ENCODE measurements at regions not wholly inside any gene's neighbourhood (a gene's known extent, or its start where the extent isn't known, plus 50 kb on each side); places are given as distances from the start of the nearest gene placed in this dataset.

- Histone ChIP-seq H3K4me2 (no peak overlapping the region), H3K9me2 (no peaks in the 10 kb centered on the region), H3K4me1 (ENCODE audit: control insufficient read depth in 1 of 2, insufficient read depth in 2 of 2, low read depth in 1 of 2, low read length in 1 of 2) (peaks cover 0 to 2% of the 10 kb centered on the region in 2 experiments; a peak in 2 of 4 replicates), H3K36me3 (replicated peaks in 1 of 2; ENCODE audit: control insufficient read depth in 1 of 2, insufficient read depth in 2 of 2, low read length in 1 of 2) (no peaks in the 10 kb centered on the region), H3K79me2 (ENCODE audit: insufficient read depth) (no peaks in the 10 kb centered on the region), H3K27me3 (ENCODE audit: insufficient read depth) (no peaks in the 10 kb centered on the region; the same call in 1 of the 2 replicates), H3F3A (replicated peaks; ENCODE audit: insufficient read depth) (no peaks in the 10 kb centered on the region), H3K4me3 (ENCODE audit: low read depth in 2 of 2, low read length in 1 of 2) (no peak overlapping the region), H3K9ac (no peak overlapping the region), H3K9me3 (no peaks in the 10 kb centered on the region), H3K27ac (ENCODE audit: low read depth in 2 of 2, low read length in 1 of 2) (no peak overlapping the region), H2AFZ (ENCODE audit: low read depth) (no peak overlapping the region), H4K20me1 (ENCODE audit: insufficient read depth) (no peaks in the 10 kb centered on the region)
- POLR2A ChIA-PET: interaction anchor here (0.6 kb wide), 1 partner anchor 138 kb away, joined by 3 read pairs; no protein-coding TSS in a partner anchor
- WGBS (ENCODE audit: low lambda C conversion rate): 63% methylated on average over 13 of the region's 13 CpGs
- no peak for DNase-seq
- CTCF ChIA-PET: no interaction called here
- TF ChIP-seq RAD21 (IDR thresholded peaks at IDR 0.05; ENCODE audit: low read length) (no peak), FOXJ3 (CRISPR knock-in tag; IDR thresholded peaks at IDR 0.05) (no peak), EP300 (IDR thresholded peaks at IDR 0.05; ENCODE audit: borderline replicate concordance in 1 of 2, low read depth in 1 of 2, low read length in 1 of 2) (no peak), ELF1 (IDR thresholded peaks at IDR 0.05) (no peak), CTCF (IDR thresholded peaks at IDR 0.05) (no peak)
Measured at GRCh38 chr11:32229576-32230240, 138.8 kb downstream of the RCN1 start.

- no peaks in the 10 kb centered on the region; a peak in 1 of 4 replicates for H3K4me1 ChIP-seq (ENCODE audit: control insufficient read depth in 1 of 2, insufficient read depth in 2 of 2, low read depth in 1 of 2, low read length in 1 of 2)
Measured at GRCh38 chr11:32231909-32232493, 141.1 kb downstream of the RCN1 start.

More at GRCh38 chr11:32231909-32232493, 141.1 kb downstream of the RCN1 start:
- POLR2A ChIA-PET: no interaction called here
- Histone ChIP-seq H3K27ac (ENCODE audit: low read depth in 2 of 2, low read length in 1 of 2) (no peak overlapping the region), H3K36me3 (replicated peaks in 1 of 2; ENCODE audit: control insufficient read depth in 1 of 2, insufficient read depth in 2 of 2, low read length in 1 of 2) (no peaks in the 10 kb centered on the region), H3K9ac (no peak overlapping the region), H3K9me3 (no peaks in the 10 kb centered on the region), H3F3A (replicated peaks; ENCODE audit: insufficient read depth) (no peaks in the 10 kb centered on the region), H2AFZ (ENCODE audit: low read depth) (no peak overlapping the region), H3K4me2 (no peak overlapping the region), H3K27me3 (ENCODE audit: insufficient read depth) (peaks cover 5% of the 10 kb centered on the region; the same call in 1 of the 2 replicates), H3K9me2 (no peaks in the 10 kb centered on the region), H3K79me2 (ENCODE audit: insufficient read depth) (no peaks in the 10 kb centered on the region), H3K4me3 (ENCODE audit: low read depth in 2 of 2, low read length in 1 of 2) (no peak overlapping the region; a peak in 1 of 4 replicates), H4K20me1 (ENCODE audit: insufficient read depth) (no peaks in the 10 kb centered on the region)
- 11% methylated on average over 3 of the region's 3 CpGs for WGBS (ENCODE audit: low lambda C conversion rate)
- CTCF ChIA-PET: interaction anchor here (0.6 to 1.5 kb wide), 12 partner anchors 10 to 990 kb away, joined by 3 to 8 read pairs (median 3); no protein-coding TSS in a partner anchor
- TF ChIP-seq CTCF (IDR thresholded peaks at IDR 0.05): peak; percentile 69
- TF ChIP-seq RAD21 (IDR thresholded peaks at IDR 0.05; ENCODE audit: low read length): peak; percentile 34
- no peak for TF ChIP-seq MAX (IDR thresholded peaks at IDR 0.05; ENCODE audit: low read depth)
- peak; percentile 33 for DNase-seq
